HG03066 (cell line): ENCODE measurements at regions not wholly inside any gene's neighbourhood (a gene's known extent, or its start where the extent isn't known, plus 50 kb on each side); places are given as distances from the start of the nearest gene placed in this dataset.
A peak's percentile ranks its signal among the peaks of the same experiment; 100 is the strongest.

Source experiments
- ATAC-seq: cut with Tn5 transposase; IDR thresholded peaks from one replicate; pipeline ENCODE4 v1.9.1; 2021; ENCODE audit warnings: low read depth; ENCODE audit not compliant: unreplicated experiment

- ATAC-seq = no peak
Measured at GRCh38 chr6:149261364-149262040, 56.0 kb upstream of the TAB2 start.

- ATAC-seq = no peak
Measured at GRCh38 chr6:149263321-149263720, 54.2 kb upstream of the TAB2 start.

GRCh38 chr6:149264629-149265028, 52.9 kb upstream of the TAB2 start:
- no peak for ATAC-seq

- no peak for ATAC-seq
Measured at GRCh38 chr6:149265945-149266344, 51.6 kb upstream of the TAB2 start.

GRCh38 chr6:149266659-149267058, 50.9 kb upstream of the TAB2 start:
- ATAC-seq = peak; percentile 81

GRCh38 chr6:149267072-149267471, 50.4 kb upstream of the TAB2 start:
- no peak for ATAC-seq

- no peak for ATAC-seq
Measured at GRCh38 chr6:149267513-149268043, 49.9 kb upstream of the TAB2 start.
